ENCODE measurements at regions not wholly inside any gene's neighbourhood (a gene's known extent, or its start where the extent isn't known, plus 50 kb on each side); places are given as distances from the start of the nearest gene placed in this dataset.

GRCh38 chr9:106733828-106734380 lies 129.1 kb upstream of the ZNF462 start:
- TF ChIP-seq CTCF (conservative IDR thresholded peaks at IDR 0.05; ENCODE audit: low read length) (no peak), EZH2phosphoT487 (IDR thresholded peaks at IDR 0.05; ENCODE audit: borderline replicate concordance) (no peak)

All from Loucy (cell line).